ENCODE measurements at regions not wholly inside any gene's neighbourhood (a gene's known extent, or its start where the extent isn't known, plus 50 kb on each side); places are given as distances from the start of the nearest gene placed in this dataset.

DNA sequence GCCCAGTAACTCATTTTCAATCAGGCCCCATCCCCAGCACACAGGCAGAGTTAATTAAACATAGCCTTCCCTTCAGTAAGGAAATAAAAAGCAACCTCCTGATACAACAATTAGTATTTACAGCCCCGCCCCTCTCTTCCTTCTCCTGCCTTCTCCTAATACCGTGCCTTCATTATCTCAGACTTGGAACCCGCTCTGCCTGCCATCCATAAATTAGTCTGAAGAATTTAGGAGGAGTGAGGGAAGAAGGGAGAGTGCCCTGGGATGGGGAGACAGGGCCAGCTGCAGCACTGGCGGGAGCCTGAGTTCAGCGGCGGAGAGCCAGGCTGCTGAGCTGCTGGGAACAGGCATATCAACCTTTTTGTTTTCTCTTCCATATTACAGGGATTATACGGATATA, 172.8 kb downstream of the ACTL8 start:
- Histone ChIP-seq H3K9me3 (no peaks in the 10 kb centered on the region), H3K27me3 (no peaks in the 10 kb centered on the region), H3K4me1 (no peaks in the 10 kb centered on the region), H3K4me3 (no peak overlapping the region), H3K36me3 (no peaks in the 10 kb centered on the region), H3K27ac (no peak overlapping the region)
- intact Hi-C loops (cut with DNase I; ENCODE audit: low total_unique reads), result no loop called here
- no peak for TF ChIP-seq POLR2A (IDR thresholded peaks at IDR 0.05)
- TF ChIP-seq, protein P1, sequence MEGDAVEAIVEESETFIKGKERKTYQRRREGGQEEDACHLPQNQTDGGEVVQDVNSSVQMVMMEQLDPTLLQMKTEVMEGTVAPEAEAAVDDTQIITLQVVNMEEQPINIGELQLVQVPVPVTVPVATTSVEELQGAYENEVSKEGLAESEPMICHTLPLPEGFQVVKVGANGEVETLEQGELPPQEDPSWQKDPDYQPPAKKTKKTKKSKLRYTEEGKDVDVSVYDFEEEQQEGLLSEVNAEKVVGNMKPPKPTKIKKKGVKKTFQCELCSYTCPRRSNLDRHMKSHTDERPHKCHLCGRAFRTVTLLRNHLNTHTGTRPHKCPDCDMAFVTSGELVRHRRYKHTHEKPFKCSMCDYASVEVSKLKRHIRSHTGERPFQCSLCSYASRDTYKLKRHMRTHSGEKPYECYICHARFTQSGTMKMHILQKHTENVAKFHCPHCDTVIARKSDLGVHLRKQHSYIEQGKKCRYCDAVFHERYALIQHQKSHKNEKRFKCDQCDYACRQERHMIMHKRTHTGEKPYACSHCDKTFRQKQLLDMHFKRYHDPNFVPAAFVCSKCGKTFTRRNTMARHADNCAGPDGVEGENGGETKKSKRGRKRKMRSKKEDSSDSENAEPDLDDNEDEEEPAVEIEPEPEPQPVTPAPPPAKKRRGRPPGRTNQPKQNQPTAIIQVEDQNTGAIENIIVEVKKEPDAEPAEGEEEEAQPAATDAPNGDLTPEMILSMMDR (IDR thresholded peaks at IDR 0.05), result no peak
- DNase-seq, result no peak

- Histone ChIP-seq H3K4me3 (no peak overlapping the region), H3K4me1 (no peaks in the 10 kb centered on the region), H3K27ac (no peak overlapping the region), H3K36me3 (no peaks in the 10 kb centered on the region), H3K9me3 (no peaks in the 10 kb centered on the region), H3K27me3 (no peaks in the 10 kb centered on the region)
- TF ChIP-seq POLR2A (IDR thresholded peaks at IDR 0.05), result no peak
- intact Hi-C loops (cut with DNase I; ENCODE audit: low total_unique reads), result no loop called here
- no peak for DNase-seq
These were observed 174.1 kb downstream of the ACTL8 start for GRCh38 chr1:17929224-17929623.

DNA sequence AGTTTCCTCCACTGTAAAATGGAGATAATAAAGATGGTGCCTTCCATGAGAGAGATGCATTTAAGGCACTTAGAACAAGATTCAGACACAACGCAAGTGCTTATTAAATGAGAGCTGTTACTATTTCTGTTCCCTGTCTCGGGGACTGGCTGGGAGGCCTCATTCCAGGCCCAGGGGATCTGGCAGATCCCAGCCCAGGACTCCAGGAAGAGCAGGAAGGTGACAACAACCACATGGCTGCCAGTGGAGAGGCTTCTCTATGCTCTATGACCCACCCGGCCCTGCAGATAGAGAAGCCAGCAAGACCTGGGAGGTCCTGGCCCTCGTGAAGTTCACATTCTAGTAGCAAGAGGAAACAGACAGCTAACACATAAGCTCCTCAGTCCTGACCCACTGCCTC, 175.5 kb downstream of the ACTL8 start:
- Histone ChIP-seq H3K9me3 (no peaks in the 10 kb centered on the region), H3K27ac (no peak overlapping the region), H3K4me3 (no peak overlapping the region), H3K36me3 (no peaks in the 10 kb centered on the region), H3K4me1 (no peaks in the 10 kb centered on the region), H3K27me3 (peaks cover 0 to 4% of the 10 kb centered on the region in 2 donors)
- TF ChIP-seq, protein P1 (IDR thresholded peaks at IDR 0.05), result no peak
- no peak for TF ChIP-seq POLR2A (IDR thresholded peaks at IDR 0.05)
- DNase-seq, result no peak
- intact Hi-C loops (cut with DNase I; ENCODE audit: low total_unique reads), result no loop called here

- DNase-seq, result no peak
- no peak overlapping the region for H3K27ac ChIP-seq
- H3K4me3 ChIP-seq, result no peak overlapping the region
- H3K36me3 ChIP-seq, result no peaks in the 10 kb centered on the region
- no peaks in the 10 kb centered on the region for H3K4me1 ChIP-seq
- H3K27me3 ChIP-seq, result peaks cover 0 to 4% of the 10 kb centered on the region in 2 donors
- H3K9me3 ChIP-seq, result no peaks in the 10 kb centered on the region
- TF ChIP-seq, protein P1 (IDR thresholded peaks at IDR 0.05), result no peak
- TF ChIP-seq POLR2A (IDR thresholded peaks at IDR 0.05), result no peak
- intact Hi-C loops (cut with DNase I; ENCODE audit: low total_unique reads), result no loop called here
These were observed 175.4 kb upstream of the IGSF21 start for GRCh38 chr1:17932164-17932563.

GRCh38 chr1:17933501-17933900, 174.1 kb upstream of the IGSF21 start:
- no peaks in the 10 kb centered on the region for H3K36me3 ChIP-seq
- no peak for TF ChIP-seq POLR2A (IDR thresholded peaks at IDR 0.05)
- TF ChIP-seq, protein P1 (IDR thresholded peaks at IDR 0.05), result no peak
- peaks cover 0 to 4% of the 10 kb centered on the region in 2 donors for H3K27me3 ChIP-seq
- no peak for DNase-seq
- intact Hi-C loops (cut with DNase I; ENCODE audit: low total_unique reads), result no loop called here
- H3K4me1 ChIP-seq, result no peaks in the 10 kb centered on the region
- H3K4me3 ChIP-seq, result no peak overlapping the region
- H3K9me3 ChIP-seq, result no peaks in the 10 kb centered on the region
- no peak overlapping the region for H3K27ac ChIP-seq

DNA sequence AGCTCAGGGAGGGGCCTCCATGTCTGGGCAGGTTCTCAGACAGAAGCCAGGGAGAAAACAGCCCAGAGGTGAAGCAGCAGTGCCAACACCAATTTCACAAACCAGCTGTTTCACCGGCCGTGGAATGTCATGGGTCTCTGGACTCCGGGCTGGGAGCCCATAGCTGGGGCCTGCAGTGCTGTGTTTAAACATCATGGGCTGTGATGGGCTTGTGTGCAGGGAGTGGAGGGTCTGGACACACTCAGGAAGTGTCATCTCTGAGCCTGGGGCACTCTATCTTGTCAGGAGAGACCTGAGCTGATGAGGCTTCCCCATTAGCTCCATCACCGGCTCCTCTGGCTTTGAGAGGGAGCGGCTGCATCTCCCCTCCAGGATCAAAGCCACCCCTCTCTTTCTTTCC, 173.6 kb upstream of the IGSF21 start:
- no peak for TF ChIP-seq POLR2A (IDR thresholded peaks at IDR 0.05)
- TF ChIP-seq, protein P1 (IDR thresholded peaks at IDR 0.05), result no peak
- Histone ChIP-seq H3K36me3 (no peaks in the 10 kb centered on the region), H3K27ac (no peak overlapping the region), H3K4me1 (no peaks in the 10 kb centered on the region), H3K27me3 (peaks cover 0 to 4% of the 10 kb centered on the region in 2 donors), H3K9me3 (no peaks in the 10 kb centered on the region), H3K4me3 (no peak overlapping the region)
- no peak for DNase-seq
- intact Hi-C loops (cut with DNase I; ENCODE audit: low total_unique reads), result no loop called here

All from uterus (tissue), 3 donors.